ENCODE measurements at regions not wholly inside any gene's neighbourhood (a gene's known extent, or its start where the extent isn't known, plus 50 kb on each side); places are given as distances from the start of the nearest gene placed in this dataset.
"Not testable (repeated sequence)": the region's sequence is repeated elsewhere in the genome, so short reads cannot be mapped to it uniquely, and the experiment has no call there.

DNA sequence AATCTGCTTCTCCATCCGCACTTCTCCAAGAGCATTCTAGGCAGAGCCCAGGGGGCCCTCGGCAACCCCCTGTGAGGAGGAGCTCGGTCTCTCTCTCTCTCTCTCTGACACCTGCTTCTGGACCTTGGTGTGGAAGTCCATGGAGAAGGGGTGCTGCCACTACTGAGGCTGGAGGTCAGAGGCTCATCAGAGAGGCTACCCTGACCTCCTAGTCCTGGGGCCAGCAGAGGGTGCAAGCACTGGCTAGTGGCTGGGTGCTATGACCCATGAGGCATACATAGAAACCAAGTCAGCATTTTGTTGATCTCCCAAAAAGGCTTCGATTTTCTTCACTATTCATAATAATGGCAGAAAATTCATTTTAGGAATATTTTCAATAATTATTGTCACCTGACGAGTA, 94.0 kb downstream of the NAPG start:
- TF ChIP-seq POLR2A (IDR thresholded peaks at IDR 0.05; ENCODE audit: low read length); HDAC2 (IDR thresholded peaks at IDR 0.05); MYC (IDR thresholded peaks at IDR 0.05; ENCODE audit: borderline replicate concordance, low read length); USF2 (IDR thresholded peaks at IDR 0.05); CTCF (IDR thresholded peaks at IDR 0.05); ESRRA (IDR thresholded peaks at IDR 0.05; ENCODE audit: borderline replicate concordance, low read length); EP300 (IDR thresholded peaks at IDR 0.05); RAD21 (conservative IDR thresholded peaks at IDR 0.05 in 1 of 2, IDR thresholded peaks at IDR 0.05 in 1 of 2): not testable (repeated sequence)
- TF ChIP-seq, protein P1, sequence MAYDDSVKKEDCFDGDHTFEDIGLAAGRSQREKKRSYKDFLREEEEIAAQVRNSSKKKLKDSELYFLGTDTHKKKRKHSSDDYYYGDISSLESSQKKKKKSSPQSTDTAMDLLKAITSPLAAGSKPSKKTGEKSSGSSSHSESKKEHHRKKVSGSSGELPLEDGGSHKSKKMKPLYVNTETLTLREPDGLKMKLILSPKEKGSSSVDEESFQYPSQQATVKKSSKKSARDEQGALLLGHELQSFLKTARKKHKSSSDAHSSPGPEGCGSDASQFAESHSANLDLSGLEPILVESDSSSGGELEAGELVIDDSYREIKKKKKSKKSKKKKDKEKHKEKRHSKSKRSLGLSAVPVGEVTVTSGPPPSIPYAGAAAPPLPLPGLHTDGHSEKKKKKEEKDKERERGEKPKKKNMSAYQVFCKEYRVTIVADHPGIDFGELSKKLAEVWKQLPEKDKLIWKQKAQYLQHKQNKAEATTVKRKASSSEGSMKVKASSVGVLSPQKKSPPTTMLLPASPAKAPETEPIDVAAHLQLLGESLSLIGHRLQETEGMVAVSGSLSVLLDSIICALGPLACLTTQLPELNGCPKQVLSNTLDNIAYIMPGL (CRISPR knock-in tag; IDR thresholded peaks at IDR 0.05; ENCODE audit: borderline replicate concordance): not testable (repeated sequence)

Data from A549 (cell line).